Hepatocyte (in vitro differentiated cells): ENCODE measurements at regions not wholly inside any gene's neighbourhood (a gene's known extent, or its start where the extent isn't known, plus 50 kb on each side); places are given as distances from the start of the nearest gene placed in this dataset.
"Not testable (repeated sequence)": the region's sequence is repeated elsewhere in the genome, so short reads cannot be mapped to it uniquely, and the experiment has no call there.

Experiments
- CTCF ChIP-seq: fragments of 200-600 bp; sonication (generic); IDR thresholded peaks from 2 replicates; pipeline ENCODE4 v1.5.1; 2016; ENCODE audit warnings: antibody characterized with exemption, mild to moderate bottlenecking; ENCODE audit not compliant: poor library complexity
- EZH2phosphoT487 ChIP-seq: fragments of 200-600 bp; sonication (generic); IDR thresholded peaks from one replicate; pipeline ENCODE4 v1.6.1; 2018; ENCODE audit warnings: antibody characterized with exemption, mild to moderate bottlenecking, low read depth, moderate library complexity; ENCODE audit not compliant: unreplicated experiment, severe bottlenecking

- not testable (repeated sequence) for TF ChIP-seq CTCF, EZH2phosphoT487
These were observed 53.5 kb upstream of the POTEG start for GRCh38 chr14:19487690-19488089.
